Right ventricle myocardium superior (tissue), 1 donor: ENCODE measurements at regions not wholly inside any gene's neighbourhood (a gene's known extent, or its start where the extent isn't known, plus 50 kb on each side); places are given as distances from the start of the nearest gene placed in this dataset.
"Not testable (repeated sequence)": the region's sequence is repeated elsewhere in the genome, so short reads cannot be mapped to it uniquely, and the experiment has no call there.

Experiments used
- ATAC-seq: fragments of 200-7000 bp; cut with Tn5 transposase; one replicate; pipeline ENCODE4 v1.9.1; 2020; ENCODE audit warnings: mild to moderate bottlenecking; ENCODE audit not compliant: poor library complexity
- DNase-seq: peaks from one replicate; pipeline ENCODE4 v3.0.0-alpha.2; 2020
- intact Hi-C: fragments of 100-400 bp; cut with DNase I; formaldehyde crosslinking; loops from one replicate; pipeline ENCODE4 v1.11.2; 2022
- donor health status: DM: no; HTN: yes; CAD: no; lungs with severe emphysema.

DNA sequence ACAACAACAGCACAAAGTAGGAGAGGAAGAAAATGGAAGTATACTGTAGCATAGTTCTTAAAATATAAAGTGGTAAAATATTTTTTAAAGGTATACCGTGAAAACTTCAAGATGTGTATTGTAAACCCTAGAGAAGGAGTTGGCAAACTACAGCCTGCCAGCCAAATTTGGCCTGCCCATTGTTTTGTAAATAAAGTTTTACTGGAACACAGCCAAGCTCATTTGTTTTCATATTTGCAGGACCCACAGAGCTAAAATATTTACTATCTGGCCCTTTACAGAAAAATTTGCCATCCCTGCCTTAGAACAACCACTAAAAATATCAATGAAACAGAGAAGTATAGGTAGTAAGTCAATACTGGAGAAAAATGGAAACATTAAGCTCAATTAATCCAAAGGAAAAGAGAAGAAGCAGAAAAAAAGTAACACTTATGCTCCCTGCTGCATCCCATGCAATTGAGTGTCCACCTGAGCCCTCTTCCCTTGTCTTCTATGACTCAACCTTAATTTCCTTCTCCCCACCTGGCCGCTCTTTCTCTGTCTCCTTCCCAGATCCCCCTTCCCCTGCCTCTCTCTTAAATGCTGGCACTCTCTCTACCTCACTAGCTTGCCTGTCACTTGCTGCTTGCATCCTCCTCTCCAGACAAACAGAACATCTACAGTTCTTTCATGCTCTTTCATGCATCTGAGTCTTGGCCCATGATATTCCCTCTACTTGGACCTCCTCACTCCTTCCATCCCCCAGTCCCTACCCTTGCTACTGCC, 50.6 kb upstream of the FER start:
- intact Hi-C loops: no loop called here
- DNase-seq (no peak), ATAC-seq (no peak)

DNA sequence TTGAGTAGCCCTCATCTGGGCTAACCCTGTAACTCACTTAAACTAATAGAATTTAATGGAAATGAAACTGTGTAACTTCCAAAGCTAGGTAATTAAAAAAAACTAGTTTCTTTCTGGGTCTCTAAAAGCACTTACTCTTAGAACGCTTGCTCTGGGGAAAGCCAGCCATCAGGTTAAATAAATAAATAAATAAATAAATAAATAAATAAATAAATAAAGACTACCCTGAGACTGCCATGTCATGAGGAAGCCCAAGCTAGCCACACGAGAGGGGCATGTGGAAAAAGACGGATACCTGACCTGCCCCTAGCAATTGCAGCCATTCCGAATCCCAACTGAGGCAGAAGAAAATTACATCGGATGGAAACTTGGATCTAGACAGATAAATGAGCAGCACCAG, 51.3 kb upstream of the FER start:
- no peak for ATAC-seq
- no peak for DNase-seq
- intact Hi-C loops: no loop called here

DNA sequence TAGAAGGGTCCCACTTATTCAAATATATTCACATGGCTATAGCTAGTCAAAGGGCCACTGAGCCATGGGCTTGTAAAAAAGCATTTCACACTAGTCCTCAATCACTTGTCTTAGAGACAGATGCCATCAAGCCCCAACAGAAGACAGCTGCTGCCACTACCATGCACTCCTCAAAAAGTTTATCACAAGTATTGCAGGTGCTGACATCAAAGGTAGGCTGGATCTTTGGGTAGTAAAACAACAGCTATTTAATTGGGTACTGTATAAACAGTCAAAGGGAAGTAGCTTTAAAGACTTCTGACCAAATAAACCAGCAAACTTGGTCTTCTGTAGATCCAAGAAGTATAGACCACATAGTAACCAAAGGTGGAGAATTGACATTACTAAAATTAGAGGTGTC, 59.2 kb upstream of the FER start:
- ATAC-seq (no peak), DNase-seq (no peak)
- intact Hi-C loops: no loop called here

DNA sequence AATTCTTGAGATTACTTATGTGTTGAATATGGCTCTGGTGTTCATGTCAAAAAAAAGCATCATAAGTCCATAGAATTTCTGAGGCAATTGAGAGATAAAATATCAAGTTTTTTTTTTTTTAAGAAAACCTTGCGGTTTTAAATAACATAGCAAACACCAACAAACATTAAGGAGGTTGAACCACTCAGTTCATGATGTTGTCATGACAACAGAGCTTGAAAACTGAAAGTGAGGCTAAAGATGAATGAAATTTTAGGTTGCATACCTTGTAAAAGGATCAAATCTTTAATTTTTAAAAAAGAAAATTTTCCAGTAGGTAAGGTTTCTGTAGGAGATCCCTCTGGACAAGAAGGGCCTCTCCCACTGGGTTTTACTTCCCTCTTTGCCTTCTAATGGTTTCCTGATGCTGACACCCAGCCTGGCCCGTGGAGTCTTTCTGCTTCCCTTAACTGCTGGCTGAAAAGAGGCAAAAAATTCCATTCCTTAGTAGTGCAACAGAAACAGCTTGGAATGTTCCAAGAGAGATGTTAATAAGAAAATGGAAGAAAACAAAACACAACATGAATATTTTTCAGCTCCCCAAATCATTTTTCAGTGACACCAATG, 60.0 kb upstream of the FER start:
- intact Hi-C loops: no loop called here
- ATAC-seq (no peak), DNase-seq (no peak)

DNA sequence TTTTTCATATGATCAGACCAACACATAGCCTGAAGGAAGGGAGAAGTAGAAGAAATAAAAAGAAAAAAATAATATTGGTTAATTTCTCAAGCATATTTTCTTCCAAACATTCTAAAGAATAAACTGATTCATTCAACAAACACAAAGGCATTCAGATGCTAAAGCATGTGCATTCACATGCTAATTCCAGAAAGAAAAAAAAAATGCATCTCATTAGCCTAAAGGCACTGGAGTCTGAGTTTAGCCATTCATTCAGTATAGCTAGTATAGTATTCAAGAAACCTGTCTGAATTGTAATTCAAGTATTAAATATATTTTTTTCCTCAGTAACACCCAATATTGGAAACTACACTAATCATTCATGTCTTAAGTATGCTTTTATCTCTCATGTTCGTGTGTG, 61.0 kb upstream of the FER start:
- intact Hi-C loops: no loop called here
- DNase-seq: no peak
- ATAC-seq: no peak

DNA sequence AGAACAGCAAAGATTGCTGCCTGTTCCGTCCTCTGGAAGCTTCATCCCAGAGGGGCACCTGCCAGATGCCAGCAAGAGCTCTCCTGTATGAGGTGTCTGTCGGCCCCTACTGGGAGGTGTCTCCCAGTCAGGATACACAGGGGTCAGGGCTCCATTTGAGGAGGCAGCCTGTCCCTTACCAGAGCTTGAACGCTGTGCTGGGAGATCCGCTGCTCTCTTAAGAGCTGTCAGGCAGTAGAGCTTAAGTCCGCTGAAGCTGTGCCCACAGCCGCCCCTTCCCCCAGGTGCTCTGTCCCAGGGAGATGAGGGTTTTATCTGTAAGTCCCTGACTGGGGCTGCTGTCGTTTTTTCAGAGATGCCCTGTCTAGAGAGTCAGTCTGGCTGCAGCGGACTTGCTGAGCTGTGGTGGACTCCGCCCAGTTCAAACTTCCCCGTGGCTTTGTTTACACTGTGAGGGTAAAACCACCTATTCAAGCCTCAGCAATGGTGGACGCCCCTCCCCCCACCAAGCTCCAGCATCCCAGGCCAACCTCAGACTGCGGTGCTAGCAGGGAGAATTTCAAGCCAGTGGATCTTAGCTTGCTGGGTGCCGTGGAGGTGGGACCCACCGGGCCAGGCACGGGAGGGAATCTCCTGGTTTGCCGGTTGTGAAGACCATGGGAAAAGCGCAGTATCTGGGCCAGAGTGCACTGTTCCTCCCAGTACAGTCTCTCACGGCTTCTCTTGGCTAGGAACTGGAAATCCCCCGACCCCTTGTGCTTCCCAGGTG, 62.1 kb upstream of the FER start:
- DNase-seq, ATAC-seq, intact Hi-C loops: not testable (repeated sequence)

DNA sequence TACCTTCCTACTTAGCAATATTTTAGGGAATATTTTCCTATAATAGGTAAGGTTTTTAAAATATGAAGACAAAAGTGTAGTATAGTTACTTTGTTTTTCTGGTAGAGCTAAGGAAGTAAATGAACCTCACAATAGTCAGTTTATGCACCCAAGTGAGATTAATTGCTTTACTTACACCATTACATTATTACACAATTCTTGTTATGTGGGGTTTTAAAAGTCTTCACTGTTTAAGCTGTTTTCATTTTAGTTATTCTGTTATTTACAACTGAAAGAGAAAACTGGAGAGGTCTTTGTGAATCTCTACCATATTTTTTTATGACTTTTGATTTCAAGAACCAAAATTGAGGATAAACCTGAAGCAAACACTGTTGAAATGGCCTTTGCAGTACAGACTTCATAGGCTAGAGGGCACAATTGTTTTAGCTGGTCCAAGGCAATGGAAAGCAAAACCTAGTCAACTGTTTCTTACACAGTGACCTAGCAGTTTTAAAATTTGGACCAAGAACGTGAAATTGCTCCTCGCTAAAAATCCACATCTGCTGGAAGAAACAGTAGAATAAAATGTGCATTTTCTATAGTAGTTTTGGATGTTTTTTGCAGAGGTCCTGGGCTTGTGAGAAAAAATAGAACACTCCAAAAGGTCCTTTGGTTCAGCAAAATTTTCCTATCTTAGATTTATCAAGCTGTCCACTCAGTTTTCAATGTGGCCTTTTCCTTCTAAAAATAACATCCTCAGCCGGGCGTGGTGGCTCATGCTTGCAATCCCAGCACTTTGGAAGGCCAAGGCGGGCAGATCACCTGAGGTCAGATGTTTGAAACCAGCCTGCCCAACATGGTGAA, 66.4 kb upstream of the FER start:
- ATAC-seq (peak; percentile 97), DNase-seq (no peak)
- intact Hi-C loops: no loop called here

DNA sequence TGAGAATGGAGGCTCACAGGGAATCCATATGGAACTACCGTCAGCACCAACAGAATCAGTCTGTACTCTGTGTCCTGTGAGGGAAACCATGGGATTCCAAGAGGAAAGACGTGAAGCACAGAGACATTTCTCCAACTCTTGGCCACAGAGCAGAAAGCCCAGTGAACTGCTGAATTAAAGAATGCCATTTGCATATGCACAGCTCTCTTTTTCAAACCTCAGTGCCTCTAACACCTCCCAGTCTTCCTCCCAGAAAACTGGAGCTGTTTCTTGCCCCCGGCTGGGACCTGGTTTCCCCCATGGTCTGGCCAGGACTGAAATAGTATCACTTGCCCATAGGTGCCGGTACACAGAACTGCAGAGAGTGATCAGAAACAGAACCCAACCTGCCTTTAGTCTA, 69.6 kb upstream of the FER start:
- DNase-seq (no peak), ATAC-seq (no peak)
- intact Hi-C loops: no loop called here

DNA sequence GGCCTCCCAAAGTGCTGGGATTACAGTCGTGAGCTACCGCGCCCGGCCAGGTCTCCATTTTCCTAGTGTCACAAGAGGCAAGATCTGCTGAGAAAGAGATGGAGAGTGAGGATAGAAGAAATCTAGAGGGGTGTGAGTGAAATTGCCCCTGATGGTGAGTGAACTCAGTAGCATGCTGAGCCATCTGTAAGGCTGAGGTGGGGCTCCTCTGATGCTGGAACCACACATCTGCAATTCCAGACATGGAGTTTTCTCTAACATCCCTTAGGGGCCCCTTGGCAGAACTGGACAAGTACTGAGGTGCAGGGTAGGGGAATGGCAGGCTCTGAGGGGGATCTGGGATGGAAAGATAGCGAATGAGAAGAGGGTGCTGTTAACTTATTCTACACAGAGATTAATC, 72.0 kb upstream of the FER start:
- intact Hi-C loops: no loop called here
- DNase-seq (no peak), ATAC-seq (no peak)

DNA sequence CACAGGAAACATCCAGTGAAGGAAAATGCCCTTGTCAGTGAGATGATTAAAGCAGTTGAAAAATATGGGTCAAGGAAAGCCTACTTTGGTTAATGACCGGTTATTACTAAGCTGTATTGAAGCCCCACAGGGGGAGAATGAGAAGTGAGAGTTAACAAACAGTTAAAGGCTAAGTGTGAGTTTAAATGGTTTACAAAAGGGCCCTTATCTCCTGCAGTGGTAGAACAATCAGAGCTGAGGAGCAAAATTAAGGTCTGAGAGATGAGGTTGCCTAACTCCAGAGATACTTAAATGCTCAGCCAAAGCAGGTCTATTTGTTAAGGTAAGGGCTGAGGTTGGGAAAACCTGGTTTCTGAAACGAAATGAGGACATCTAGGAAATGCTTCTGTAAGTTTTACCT, 75.1 kb upstream of the FER start:
- intact Hi-C loops: no loop called here
- DNase-seq (no peak), ATAC-seq (no peak)

DNA sequence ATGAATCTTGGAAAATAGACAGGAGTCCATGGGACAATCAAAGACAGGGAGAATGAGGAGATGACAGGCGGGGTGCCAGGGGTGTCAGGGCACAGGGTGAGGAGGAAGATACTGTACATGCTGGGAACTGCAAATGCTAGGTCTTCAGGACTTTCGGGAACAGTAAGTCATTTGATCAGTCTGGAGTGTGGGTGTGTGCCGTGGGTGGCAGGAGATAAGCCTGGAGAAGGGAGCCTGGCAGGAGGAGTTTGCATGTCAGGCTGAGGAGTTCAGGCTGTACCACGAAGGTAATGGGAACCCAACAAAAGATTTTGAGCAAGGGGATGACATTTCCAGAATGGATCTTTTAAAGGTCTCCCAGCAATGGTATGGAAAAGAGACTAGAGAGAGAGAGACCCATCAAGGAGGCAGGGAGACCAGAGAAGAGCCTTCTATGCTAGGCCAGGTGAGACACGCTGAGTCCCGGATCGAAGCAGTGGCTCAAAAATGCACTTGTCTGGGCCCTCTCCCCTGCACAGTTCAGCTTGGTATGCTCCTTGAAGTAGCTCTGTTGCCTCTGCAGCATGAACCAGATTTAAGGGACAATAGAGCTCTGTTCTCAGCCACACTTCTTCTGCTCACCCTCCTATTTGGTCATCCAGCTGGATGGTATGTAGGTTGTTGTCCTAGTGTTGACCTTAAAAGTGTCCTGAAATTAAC, 77.0 kb upstream of the FER start:
- ATAC-seq (peak; percentile 45), DNase-seq (no peak)
- intact Hi-C loops: no loop called here

DNA sequence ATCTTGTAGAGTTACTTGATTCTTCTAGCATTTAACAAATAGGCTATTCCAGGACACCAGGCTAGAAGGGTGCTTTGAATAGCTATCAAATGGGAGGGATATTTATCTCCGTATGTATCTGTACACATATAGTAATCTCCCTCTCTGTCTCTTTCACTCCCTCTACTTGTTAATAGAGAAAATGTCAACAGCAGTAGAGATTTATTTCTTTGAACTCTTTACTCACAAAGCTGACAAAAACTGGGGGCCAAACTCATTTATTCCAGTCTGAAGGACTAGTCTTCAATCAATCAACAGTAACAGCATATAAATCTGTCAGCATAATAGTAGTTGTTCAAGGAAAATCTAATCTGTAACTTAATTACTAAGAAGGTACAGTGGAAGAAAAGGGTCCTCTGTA, 78.2 kb upstream of the FER start:
- ATAC-seq: no peak
- intact Hi-C loops: no loop called here
- DNase-seq: no peak

DNA sequence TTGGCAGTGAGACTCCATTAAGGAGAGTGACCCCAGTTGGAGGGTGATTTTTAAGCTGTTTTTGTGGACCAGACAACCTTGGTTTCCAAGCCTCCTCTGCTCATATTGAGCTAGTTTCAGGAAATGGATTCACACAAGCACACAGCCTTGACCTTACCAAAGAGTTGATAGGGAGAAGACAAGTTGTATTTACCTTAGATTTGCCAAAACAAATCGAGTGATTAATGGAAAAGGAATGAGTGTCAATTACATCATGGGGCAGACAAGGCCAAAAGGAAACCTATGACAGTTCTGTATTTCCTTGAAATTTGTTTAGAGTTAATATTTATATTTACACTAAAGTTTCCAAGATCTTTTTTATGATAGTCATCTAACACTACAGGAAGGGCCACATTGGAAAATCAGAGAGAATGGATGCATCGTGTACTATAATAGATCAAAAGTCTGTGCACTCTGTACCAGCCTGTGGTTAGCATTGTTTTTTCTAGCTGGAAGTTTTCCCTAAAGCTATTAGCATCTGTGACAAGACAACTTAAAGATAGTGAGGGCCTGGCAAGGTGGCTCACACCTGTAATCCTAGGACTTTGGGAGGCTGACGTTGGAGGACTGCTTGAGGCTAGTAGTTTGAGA, 86.0 kb upstream of the FER start:
- intact Hi-C loops: no loop called here
- no peak for DNase-seq
- ATAC-seq: no peak

DNA sequence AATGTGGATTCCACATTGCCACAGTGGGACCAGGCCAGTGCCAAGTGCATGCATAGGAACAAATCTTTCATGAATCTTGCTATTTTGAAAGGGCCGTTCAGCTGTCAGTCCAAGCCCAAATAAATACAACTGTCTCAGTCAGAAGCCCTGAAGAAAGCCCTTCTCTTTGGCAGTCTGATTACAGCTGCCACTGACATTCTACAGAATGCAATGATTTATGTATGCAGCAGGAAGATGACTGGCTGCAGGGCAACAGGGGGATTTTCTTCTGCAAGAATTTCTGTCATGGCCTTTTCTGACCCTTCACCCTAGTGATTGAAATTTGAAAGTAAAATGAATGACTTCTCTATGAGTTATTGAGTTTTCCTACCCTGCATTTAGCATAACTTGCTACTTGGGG, 86.7 kb upstream of the FER start:
- intact Hi-C loops: no loop called here
- DNase-seq (no peak), ATAC-seq (no peak)

DNA sequence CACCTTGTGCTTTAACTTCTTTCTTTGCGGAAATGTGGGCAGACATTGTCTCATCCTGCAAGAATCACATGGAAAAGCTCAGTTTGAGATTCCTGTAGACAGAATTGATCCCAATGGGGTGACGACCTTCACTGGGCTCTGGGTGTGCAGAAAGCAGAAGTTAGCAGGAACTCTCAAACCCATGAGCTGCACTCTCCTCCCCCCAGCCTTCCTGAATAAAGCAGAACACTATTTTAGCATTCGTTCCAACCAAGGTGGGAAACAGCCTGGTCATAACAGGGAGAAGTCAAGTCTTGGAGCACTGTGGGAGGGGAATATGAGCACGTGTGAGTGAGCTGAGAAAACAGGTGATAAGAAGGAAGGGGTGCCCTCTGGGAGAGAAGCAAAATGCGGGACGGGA, 87.4 kb upstream of the FER start:
- ATAC-seq (no peak), DNase-seq (no peak)
- intact Hi-C loops: no loop called here

DNA sequence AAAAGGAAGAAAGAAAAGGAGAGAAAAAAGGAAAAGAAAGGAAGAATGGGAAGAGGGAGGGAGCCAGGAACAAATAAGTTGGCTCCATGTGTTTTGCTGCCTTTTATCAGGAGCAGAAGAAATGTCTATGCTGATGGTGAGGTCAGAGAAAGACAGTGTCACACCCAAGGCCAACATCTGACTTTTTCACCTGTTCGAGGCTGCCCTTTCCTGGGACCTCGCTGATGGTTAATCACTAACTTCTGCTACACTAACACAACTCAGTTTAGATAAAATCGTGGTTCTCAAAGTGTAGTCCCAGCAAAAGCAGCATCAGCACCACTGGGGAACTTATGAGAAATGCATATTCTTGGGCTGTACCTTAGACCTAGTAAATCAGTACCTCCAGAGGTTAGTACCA, 88.2 kb upstream of the FER start:
- intact Hi-C loops: no loop called here
- ATAC-seq: no peak
- DNase-seq: no peak

DNA sequence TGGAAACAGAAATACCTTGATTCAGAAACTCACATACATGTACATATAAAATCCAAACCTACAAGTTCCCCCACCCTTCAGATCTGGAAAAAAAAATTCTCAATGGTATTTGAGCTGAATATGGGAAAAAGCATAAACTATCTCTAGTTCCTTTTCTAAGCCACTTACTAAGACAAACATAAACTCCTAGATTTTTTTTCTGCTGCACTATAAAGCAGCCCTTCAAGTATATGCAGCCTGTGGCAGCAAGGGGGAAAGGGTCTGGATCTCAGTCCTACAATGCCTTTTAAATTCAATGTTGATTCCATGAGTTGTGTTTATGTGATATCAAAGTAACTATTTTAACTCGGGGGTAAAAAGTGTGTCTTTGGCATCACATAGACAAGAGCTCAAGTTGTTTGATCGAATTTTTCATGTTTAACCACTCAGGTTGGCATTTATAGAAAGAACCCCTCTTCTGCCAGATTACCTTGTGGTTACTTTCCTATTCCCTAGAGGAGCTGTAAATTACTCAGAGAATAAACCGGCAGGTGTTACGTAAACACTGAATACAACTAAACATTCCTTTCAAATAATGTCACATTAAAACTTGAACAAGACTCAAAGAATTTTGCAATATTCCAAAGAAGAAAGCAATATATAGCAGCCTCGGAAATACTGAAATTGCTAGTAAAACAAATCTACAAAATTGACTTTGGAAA, 91.8 kb upstream of the FER start:
- DNase-seq (no peak), ATAC-seq (no peak)
- intact Hi-C loops: no loop called here

DNA sequence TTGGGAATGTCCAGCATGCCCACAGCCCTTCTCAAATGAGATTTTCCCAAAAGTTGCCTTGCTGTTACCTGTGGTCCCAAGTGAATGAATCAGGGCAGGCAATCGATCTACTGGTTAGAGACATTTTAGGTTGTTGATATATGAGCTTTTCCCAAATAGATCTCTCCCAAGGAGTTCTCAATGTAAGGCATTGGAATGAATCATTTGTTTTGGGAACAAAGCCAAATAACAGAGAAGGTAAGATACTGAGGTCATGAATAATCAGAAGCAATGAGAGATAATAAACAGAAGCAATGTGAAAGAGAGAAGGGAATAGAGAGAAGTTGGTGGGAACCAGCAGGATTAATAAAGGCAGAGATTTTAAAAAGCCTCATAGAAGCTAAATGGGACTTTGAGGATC, 93.6 kb upstream of the FER start:
- intact Hi-C loops: no loop called here
- ATAC-seq: no peak

More for the DNA sequence above, 93.6 kb upstream of the FER start:
- DNase-seq: no peak
